Activated CD8-positive, alpha-beta memory T cell treated with anti-CD3 and anti-CD28 coated beads, Interleukin-2, amount 50 U/mL, for 24 hours (primary cell): ENCODE measurements at regions not wholly inside any gene's neighbourhood (a gene's known extent, or its start where the extent isn't known, plus 50 kb on each side); places are given as distances from the start of the nearest gene placed in this dataset.

Source experiments
- DNase-seq: peaks from one replicate; pipeline ENCODE4 v3.0.0-alpha.2; 2020; ENCODE audit errors: extremely low read depth

DNA sequence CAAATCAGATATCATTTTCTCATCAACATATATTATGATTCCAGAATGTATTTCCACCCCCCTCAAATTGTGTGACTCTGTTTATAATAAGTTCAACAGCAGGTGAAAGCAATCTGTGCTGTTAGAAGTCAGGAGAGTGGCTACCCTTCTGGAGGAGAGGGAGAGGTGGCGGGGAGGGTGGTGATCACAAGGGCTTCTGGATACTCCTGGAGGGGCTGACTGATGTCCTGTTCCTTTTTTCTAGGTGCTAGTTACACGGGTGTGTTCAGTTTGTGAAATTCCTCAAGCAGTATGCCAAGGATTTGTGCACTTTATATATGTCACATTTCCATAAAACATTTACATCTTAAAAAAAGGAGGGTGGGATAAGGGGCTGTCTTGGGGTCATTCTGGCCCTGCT, 119.1 kb downstream of the IRF8 start:
- no peak for DNase-seq

DNA sequence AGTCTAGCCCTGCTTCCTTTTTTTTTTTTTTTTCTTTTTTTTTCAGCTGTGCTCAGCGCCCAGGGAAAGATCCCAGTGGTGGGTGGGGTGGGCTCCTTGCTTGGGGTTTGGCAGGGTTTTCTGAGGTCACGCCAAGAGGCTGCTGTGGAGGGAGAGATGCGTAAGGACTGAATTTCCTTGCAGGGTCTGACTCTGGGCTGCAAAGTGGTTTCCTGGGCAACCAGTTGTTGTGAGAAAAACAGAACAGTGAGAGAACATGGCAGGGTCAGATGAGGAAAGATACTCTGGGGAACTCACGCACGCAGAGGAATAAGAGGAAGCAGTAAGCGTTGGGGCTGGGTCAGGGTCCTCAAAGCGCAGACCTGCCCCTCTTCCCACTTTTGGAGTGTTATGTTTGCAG, 119.5 kb downstream of the IRF8 start:
- DNase-seq: no peak

- DNase-seq: no peak
Measured at GRCh38 chr16:86018941-86019340, 120.0 kb downstream of the IRF8 start.

DNA sequence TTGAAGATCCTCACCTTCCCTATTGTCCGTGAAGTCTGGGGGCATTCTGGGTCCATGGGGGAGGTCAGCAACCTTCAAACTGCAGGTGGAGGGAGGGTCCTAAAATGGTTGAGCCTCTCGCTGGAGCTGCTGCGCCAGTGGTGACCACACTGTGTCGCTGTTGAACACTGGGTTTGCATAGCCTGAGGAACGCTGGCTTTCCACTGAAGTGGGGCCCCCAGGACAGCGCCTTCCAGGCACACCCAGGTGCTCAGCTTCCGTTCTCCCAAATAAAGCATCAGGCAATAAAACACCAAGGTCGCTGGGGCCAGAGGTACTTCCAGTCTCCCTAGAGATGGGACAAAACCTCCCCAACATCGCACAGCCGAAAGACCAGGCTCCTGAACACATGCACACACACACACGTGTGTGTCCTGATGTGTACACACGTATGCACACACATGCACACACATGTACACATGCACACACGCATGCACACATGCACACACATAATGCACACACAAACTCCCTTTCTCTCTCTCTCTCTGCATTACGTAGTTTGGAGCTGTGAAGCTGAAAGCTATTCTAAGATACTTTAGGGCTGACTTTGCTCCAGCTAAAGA, 120.6 kb downstream of the IRF8 start:
- DNase-seq: no peak

- DNase-seq: no peak
Measured at GRCh38 chr16:86020971-86021370, 122.0 kb downstream of the IRF8 start.

DNA sequence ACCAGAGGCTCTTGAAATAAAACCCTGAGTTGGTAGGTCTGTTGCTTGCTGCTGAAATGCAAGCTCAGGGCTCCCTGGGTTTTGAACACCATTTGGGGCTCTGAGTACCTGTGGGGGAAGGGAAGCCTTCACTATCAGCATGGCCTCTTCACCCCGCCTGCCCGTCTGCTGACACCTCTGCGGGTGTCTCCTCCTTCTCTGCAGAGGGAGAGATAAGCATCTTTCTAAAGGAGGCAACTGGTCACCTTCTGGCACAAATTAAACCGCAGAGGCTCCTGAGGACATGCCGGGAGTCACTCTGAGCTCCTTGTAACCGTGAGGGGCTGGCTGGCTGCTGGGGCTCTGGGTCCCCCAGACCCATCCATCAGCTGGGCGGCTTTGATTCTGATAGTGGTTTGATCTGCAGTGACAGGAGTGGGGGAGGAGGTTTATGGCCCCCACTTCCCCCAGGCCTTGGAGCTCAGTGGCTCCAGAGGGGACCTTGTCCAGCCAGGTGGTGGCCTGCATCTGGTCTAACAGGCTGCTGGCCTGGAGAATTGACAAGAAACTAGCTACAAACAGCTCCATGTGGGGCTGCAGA, 123.5 kb downstream of the IRF8 start:
- no peak for DNase-seq

DNA sequence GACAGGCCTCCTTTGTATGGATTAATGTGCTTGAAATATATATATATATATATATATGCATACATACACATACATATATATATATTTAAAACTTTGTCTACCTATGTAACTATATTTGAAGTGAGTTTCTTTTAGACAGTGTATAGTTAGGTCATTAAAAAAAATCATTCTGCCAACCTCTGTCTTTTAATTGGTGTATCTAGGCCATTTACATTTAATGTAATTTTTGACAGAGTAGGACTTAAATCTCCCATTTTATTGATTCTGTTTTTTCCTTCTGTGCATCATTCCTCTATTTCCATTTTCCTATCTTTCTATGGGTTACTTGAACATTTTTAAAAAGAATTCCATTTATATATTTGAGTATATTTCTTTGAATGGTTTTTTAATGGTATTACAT, 125.2 kb downstream of the IRF8 start:
- no peak for DNase-seq

- no peak for DNase-seq
Measured at GRCh38 chr16:86025706-86026105, 126.7 kb downstream of the IRF8 start.

DNA sequence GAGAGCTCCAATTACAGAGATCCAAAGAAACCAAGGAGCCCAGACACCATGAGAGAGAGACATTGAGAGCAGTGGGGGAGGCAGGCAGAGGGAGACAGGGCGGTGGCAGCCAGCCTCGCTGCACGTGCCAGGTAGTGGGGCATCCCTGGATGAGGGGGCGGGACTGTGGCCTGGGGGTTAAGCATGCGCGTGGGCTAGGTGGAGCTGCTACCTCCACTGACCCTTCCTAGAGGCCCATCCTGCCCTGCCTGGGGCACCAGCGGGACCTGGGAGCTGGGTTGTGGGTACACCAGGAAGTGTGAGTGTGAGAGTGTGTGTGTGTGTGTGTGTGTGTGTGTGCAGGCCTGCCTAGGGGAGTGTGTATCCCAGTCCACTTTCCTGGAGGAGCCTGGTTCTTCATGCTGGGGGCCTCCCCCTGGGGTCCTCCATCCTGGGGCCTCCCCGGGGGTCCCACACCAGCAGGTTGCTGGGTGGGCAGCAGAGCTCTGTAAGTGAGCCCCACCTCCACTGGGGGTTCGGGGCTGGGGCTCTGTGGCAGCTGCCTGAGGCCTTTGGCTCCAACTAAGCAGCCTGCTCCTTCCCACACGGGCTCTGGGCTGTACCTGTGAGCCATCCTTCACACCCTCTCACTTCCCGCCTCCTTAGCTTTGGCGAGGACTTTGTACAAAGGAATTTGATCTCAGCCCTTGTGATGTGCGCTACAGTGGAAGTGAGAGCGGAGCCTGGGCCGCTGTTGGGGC, 127.4 kb downstream of the IRF8 start:
- no peak for DNase-seq

GRCh38 chr16:86026916-86027315, 128.0 kb downstream of the IRF8 start:
- no peak for DNase-seq

GRCh38 chr16:86027373-86028126, 128.6 kb downstream of the IRF8 start:
- no peak for DNase-seq

- DNase-seq: no peak
Measured at GRCh38 chr16:86029131-86029741, 130.3 kb downstream of the IRF8 start.

DNA sequence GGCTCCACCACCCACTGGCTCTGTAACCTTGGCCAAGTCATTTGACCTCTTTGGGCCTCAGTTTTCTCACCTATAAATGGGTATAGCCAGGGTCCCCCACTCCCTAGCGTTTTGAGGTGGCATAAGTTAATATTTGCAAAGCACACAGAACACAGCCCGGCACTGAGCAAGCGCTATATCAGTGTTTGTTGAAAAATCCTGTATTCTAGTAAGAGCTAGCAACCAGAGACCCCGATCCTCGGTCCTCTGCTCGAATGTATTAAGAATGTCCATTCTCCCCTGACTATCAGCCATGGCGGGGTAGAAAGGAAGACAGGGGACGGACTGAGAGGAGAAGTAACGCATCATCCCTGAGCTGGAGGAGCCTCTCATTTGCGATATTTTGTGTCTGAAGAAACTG, 131.2 kb downstream of the IRF8 start:
- no peak for DNase-seq

GRCh38 chr16:86031141-86031678, 132.2 kb downstream of the IRF8 start:
- no peak for DNase-seq

DNA sequence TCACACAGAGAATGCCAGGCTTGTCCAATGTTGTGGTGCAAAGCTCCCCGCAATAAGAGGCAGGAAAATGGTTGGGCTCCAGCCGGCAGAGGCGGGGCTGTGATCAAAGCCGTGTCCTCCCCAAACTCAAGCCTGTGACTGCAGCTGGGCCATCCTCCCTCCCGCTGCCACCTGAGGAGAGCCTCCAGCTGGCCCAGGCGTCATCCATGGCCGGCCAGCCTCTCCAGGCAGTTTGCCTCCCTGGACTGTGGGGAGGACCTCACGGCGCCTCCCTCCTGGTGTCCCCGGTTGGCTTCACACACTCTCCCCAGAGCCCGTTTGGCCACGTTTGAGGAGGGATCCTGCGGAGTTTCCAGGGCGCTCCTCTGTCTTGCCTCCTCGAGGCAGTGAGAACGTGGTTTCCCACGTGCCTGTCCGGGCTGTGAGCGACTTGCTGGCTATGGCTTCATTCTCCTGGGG, 134.1 kb downstream of the IRF8 start:
- DNase-seq: no peak

- no peak for DNase-seq
Measured at GRCh38 chr16:86033971-86034370, 135.0 kb downstream of the IRF8 start.

DNA sequence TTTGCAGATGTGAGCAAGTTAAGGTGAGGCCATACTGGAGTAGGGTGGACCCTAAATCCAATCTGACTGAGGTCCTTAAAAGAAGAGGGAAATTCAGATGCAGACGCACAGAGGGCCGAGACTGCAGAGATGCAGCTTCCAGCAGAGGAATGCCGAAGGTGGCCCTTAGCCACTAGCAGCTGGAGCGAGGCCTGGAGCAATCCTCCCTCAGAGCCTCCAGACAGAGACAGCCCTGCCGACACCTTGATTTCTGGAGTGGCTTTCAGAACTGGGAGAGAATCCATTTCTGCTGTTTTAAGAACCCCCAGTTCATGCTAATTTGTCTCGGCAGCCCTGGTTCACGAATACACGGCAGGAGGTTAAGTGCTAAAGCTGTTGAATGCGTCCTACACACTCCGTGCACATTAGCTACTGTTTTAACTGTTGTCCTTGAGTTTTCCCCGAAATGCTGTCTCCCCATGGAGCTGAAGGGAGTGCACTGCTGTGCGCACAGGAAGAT, 135.5 kb downstream of the IRF8 start:
- DNase-seq: no peak

DNA sequence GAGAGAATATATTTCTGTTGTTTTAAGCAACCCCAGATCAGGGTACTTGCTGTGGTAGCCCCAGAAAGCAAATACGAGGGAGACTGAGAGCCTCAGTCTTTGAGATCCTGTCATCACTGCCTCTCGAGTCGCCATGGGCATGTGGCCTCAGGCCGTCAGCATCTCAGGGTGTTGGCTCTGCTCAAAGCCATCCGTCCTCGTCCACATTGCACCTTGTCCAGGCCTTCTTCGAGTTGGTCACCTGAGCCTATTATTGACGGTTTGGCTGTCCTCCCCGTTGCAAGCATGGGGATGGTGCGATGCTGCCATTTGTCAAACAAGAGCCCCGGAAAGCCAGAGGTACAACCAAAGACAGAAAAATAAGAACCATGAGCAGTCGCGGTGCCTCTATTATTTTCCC, 136.9 kb downstream of the IRF8 start:
- DNase-seq: no peak

GRCh38 chr16:86037999-86038925, 139.3 kb downstream of the IRF8 start:
- DNase-seq: no peak

DNA sequence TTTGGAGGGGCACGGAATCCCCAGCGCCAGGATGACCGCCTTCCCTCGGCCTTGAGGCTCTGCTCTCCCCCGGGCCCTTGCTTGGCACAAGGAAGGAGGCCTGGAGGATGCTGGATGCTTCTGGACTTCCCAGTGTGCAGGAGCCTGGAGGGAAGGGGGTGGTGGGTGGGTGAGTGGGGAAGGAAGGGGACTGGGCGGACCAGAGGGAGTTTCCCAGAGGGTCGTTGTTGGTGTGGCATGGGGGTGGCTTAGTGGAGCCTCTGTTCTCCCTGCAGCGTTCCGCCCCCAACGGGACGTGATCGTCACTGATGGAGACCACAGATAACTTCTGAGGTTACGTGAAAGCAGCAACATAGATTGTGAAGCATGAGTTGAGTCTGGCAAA, 140.0 kb downstream of the IRF8 start:
- DNase-seq: no peak

DNA sequence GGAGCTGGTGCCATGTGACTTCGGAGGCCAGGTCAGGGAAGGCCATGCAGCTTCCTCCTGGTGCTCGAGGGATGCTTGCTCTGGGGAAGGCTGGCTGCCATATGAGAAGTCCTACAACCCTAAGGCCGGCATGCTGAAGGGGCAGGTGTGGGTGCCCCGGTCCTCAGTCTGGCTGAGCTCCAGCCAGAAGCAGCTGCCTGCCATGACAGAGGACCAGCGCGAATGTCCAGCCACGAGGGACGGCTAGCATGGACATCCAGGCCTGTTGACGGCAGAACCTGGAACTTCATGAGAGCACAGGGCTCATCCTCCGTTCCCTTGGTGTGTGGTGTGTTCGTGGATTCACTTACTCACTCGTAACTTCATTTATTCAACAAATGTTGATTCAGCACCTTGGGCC, 140.6 kb downstream of the IRF8 start:
- no peak for DNase-seq
